HL-60 (cell line): ENCODE measurements at regions not wholly inside any gene's neighbourhood (a gene's known extent, or its start where the extent isn't known, plus 50 kb on each side); places are given as distances from the start of the nearest gene placed in this dataset.

Source experiments
- DNase-seq, 2 experiments: peaks; one replicate each; pipeline ENCODE4 v3.0.0-alpha.2; 2010 to 2020; ENCODE audit warnings: low read depth in 1 of 2, low spot score in 1 of 2
- H3K27ac ChIP-seq: fragments of 250-450 bp; sonication (Bioruptor Pico); replicated peaks from 2 replicates; pipeline ENCODE4 v1.5.1; 2020; ENCODE audit warnings: mild to moderate bottlenecking, moderate library complexity
- H3K27me3 ChIP-seq: fragments of 250-450 bp; sonication (Bioruptor Pico); 2 replicates; pipeline ENCODE4 v1.5.1; 2021; ENCODE audit warnings: mild to moderate bottlenecking, moderate library complexity; ENCODE audit not compliant: insufficient read depth, poor library complexity, severe bottlenecking
- H3K4me3 ChIP-seq: replicated peaks from 2 replicates; pipeline ENCODE4 v1.5.1; 2011; ENCODE audit warnings: mild to moderate bottlenecking, control low read depth, low read length; ENCODE audit not compliant: insufficient read depth
- CTCF ChIP-seq: IDR thresholded peaks from one replicate; pipeline ENCODE4 v1.5.1; 2011; ENCODE audit warnings: low read length, control low read depth, inconsistent platforms; ENCODE audit not compliant: insufficient read depth
- GABPA ChIP-seq: IDR thresholded peaks from 2 replicates; pipeline ENCODE4 v1.6.1; 2012; ENCODE audit warnings: low read depth
- POLR2AphosphoS5 ChIP-seq: IDR thresholded peaks from 2 replicates; pipeline ENCODE4 v1.6.1; 2012; ENCODE audit warnings: low read depth
- REST ChIP-seq: IDR thresholded peaks from 2 replicates; pipeline ENCODE4 v1.6.1; 2012; ENCODE audit warnings: low read depth; ENCODE audit not compliant: insufficient replicate concordance
- SPI1 ChIP-seq: IDR thresholded peaks from 2 replicates; pipeline ENCODE4 v1.6.1; 2012; ENCODE audit warnings: low read depth, mild to moderate bottlenecking, borderline replicate concordance

- Histone ChIP-seq H3K27me3 (no peaks in the 10 kb centered on the region), H3K4me3 (no peak overlapping the region), H3K27ac (no peak overlapping the region)
- no peak for DNase-seq
- no peak for TF ChIP-seq GABPA
- TF ChIP-seq REST: no peak
- no peak for TF ChIP-seq CTCF
- no peak for TF ChIP-seq POLR2AphosphoS5
- no peak for TF ChIP-seq SPI1
These were observed 97.6 kb downstream of the CTAGE1 start for GRCh38 chr18:22320155-22320554.

- DNase-seq: peak in 1 of 2 experiments; percentile 60
- no peak for TF ChIP-seq SPI1
- no peak for TF ChIP-seq CTCF
- no peak for TF ChIP-seq REST
- TF ChIP-seq GABPA: no peak
- TF ChIP-seq POLR2AphosphoS5: no peak
- no peaks in the 10 kb centered on the region for H3K27me3 ChIP-seq
- H3K27ac ChIP-seq: no peak overlapping the region
- H3K4me3 ChIP-seq: no peak overlapping the region
These were observed 98.8 kb downstream of the CTAGE1 start for GRCh38 chr18:22318745-22319407.

GRCh38 chr18:22314420-22314819, 103.3 kb downstream of the CTAGE1 start:
- Histone ChIP-seq H3K4me3 (no peak overlapping the region), H3K27ac (no peak overlapping the region), H3K27me3 (no peaks in the 10 kb centered on the region)
- DNase-seq: no peak
- TF ChIP-seq SPI1 (no peak), POLR2AphosphoS5 (no peak), REST (no peak), CTCF (no peak)
